Jurkat, Clone E6-1 (cell line): ENCODE measurements at regions not wholly inside any gene's neighbourhood (a gene's known extent, or its start where the extent isn't known, plus 50 kb on each side); places are given as distances from the start of the nearest gene placed in this dataset.
"Not testable (repeated sequence)": the region's sequence is repeated elsewhere in the genome, so short reads cannot be mapped to it uniquely, and the experiment has no call there.

Experiments
- DNase-seq: peaks from one replicate; pipeline ENCODE4 v3.0.0-alpha.2; 2011; ENCODE audit warnings: low read depth, low spot score
- H3K4me3 ChIP-seq: 2 replicates; pipeline ENCODE4 v1.5.1; 2011; ENCODE audit warnings: mild to moderate bottlenecking, low read length, control low read depth, moderate library complexity

GRCh38 chr9:65455751-65456647, 171.0 kb upstream of the FOXD4L5 start:
- DNase-seq, H3K4me3 ChIP-seq: not testable (repeated sequence)

GRCh38 chr9:65455136-65455535, 170.1 kb upstream of the FOXD4L5 start:
- H3K4me3 ChIP-seq, DNase-seq: not testable (repeated sequence)

- H3K4me3 ChIP-seq, DNase-seq: not testable (repeated sequence)
These were observed 169.7 kb upstream of the FOXD4L5 start for GRCh38 chr9:65454666-65455065.

GRCh38 chr9:65454034-65454433, 169.0 kb upstream of the FOXD4L5 start:
- H3K4me3 ChIP-seq, DNase-seq: not testable (repeated sequence)

- not testable (repeated sequence) for DNase-seq, H3K4me3 ChIP-seq
These were observed 165.0 kb upstream of the FOXD4L5 start for GRCh38 chr9:65449886-65450610.

GRCh38 chr9:65449423-65449822, 164.4 kb upstream of the FOXD4L5 start:
- DNase-seq = no peak
- H3K4me3 ChIP-seq = no peak overlapping the region

GRCh38 chr9:65447146-65447545, 162.1 kb upstream of the FOXD4L5 start:
- not testable (repeated sequence) for H3K4me3 ChIP-seq

GRCh38 chr9:65445991-65446390, 161.0 kb upstream of the FOXD4L5 start:
- not testable (repeated sequence) for DNase-seq

More at GRCh38 chr9:65447146-65447545, 162.1 kb upstream of the FOXD4L5 start:
- not testable (repeated sequence) for DNase-seq

GRCh38 chr9:65444943-65445342, 159.9 kb upstream of the FOXD4L5 start:
- no peak overlapping the region for H3K4me3 ChIP-seq

More at GRCh38 chr9:65445991-65446390, 161.0 kb upstream of the FOXD4L5 start:
- not testable (repeated sequence) for H3K4me3 ChIP-seq

GRCh38 chr9:65442116-65442515, 157.1 kb upstream of the FOXD4L5 start:
- not testable (repeated sequence) for H3K4me3 ChIP-seq

More at GRCh38 chr9:65444943-65445342, 159.9 kb upstream of the FOXD4L5 start:
- no peak for DNase-seq

GRCh38 chr9:65441324-65441920, 156.4 kb upstream of the FOXD4L5 start:
- not testable (repeated sequence) for H3K4me3 ChIP-seq, DNase-seq

More at GRCh38 chr9:65442116-65442515, 157.1 kb upstream of the FOXD4L5 start:
- DNase-seq = not testable (repeated sequence)

GRCh38 chr9:65437724-65438123, 152.7 kb upstream of the FOXD4L5 start:
- no peak for DNase-seq
- H3K4me3 ChIP-seq = no peak overlapping the region

- H3K4me3 ChIP-seq = no peak overlapping the region
- DNase-seq = no peak
These were observed 150.5 kb upstream of the FOXD4L5 start for GRCh38 chr9:65435464-65435863.

GRCh38 chr9:65432722-65433323, 147.8 kb upstream of the FOXD4L5 start:
- no peak for DNase-seq
- no peak overlapping the region for H3K4me3 ChIP-seq

GRCh38 chr9:65432051-65432450, 147.0 kb upstream of the FOXD4L5 start:
- H3K4me3 ChIP-seq = no peak overlapping the region
- DNase-seq = no peak

- DNase-seq = no peak
- no peak overlapping the region for H3K4me3 ChIP-seq
These were observed 145.2 kb upstream of the FOXD4L5 start for GRCh38 chr9:65430221-65430620.

GRCh38 chr9:65427361-65427760, 142.4 kb upstream of the FOXD4L5 start:
- not testable (repeated sequence) for H3K4me3 ChIP-seq, DNase-seq

- DNase-seq, H3K4me3 ChIP-seq: not testable (repeated sequence)
These were observed 141.8 kb upstream of the FOXD4L5 start for GRCh38 chr9:65426813-65427212.

GRCh38 chr9:65426231-65426630, 141.2 kb upstream of the FOXD4L5 start:
- DNase-seq = no peak

More at GRCh38 chr9:65426231-65426630, 141.2 kb upstream of the FOXD4L5 start:
- H3K4me3 ChIP-seq = no peak overlapping the region
